SU-DHL-6 (cell line): ENCODE measurements at regions not wholly inside any gene's neighbourhood (a gene's known extent, or its start where the extent isn't known, plus 50 kb on each side); places are given as distances from the start of the nearest gene placed in this dataset.

Experiments
- EZH2phosphoT487 ChIP-seq: fragments of 200-600 bp; sonication (generic), shearing (Covaris generic); conservative IDR thresholded peaks from 2 replicates; pipeline ENCODE4 v1.6.1; 2018; ENCODE audit warnings: mild to moderate bottlenecking, antibody characterized with exemption, low read length, moderate library complexity, mixed read lengths
- TF ChIP-seq, protein P1 (sequence below): fragments of 200-600 bp; sonication (generic); IDR thresholded peaks from one replicate; pipeline ENCODE4 v1.5.1; 2017; ENCODE audit warnings: antibody characterized with exemption, mild to moderate bottlenecking, low read length, moderate library complexity; ENCODE audit not compliant: insufficient read depth, poor library complexity, severe bottlenecking

DNA sequence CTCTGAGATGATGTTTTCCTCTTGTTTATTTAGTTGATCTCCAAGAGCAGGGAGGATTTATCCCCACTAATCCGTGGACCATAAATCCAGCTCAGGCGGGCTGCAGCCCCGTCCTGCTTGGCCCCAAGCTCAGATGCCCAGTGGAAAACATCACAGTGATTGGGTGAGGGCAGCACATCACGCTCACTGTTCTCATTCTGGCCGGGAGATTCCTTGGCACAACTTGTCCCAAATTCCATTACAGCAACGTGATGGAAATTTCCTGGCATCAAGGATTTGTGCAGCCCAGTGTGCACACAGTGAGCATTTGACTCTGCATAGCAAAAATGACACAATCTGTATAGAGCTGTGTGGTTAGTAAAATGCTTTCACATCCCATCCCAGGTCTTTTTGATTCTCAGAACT lies 96.8 kb downstream of the VAPA start:
- TF ChIP-seq EZH2phosphoT487, result no peak
- TF ChIP-seq, protein P1, sequence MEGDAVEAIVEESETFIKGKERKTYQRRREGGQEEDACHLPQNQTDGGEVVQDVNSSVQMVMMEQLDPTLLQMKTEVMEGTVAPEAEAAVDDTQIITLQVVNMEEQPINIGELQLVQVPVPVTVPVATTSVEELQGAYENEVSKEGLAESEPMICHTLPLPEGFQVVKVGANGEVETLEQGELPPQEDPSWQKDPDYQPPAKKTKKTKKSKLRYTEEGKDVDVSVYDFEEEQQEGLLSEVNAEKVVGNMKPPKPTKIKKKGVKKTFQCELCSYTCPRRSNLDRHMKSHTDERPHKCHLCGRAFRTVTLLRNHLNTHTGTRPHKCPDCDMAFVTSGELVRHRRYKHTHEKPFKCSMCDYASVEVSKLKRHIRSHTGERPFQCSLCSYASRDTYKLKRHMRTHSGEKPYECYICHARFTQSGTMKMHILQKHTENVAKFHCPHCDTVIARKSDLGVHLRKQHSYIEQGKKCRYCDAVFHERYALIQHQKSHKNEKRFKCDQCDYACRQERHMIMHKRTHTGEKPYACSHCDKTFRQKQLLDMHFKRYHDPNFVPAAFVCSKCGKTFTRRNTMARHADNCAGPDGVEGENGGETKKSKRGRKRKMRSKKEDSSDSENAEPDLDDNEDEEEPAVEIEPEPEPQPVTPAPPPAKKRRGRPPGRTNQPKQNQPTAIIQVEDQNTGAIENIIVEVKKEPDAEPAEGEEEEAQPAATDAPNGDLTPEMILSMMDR, result no peak
